HepG2 (cell line): ENCODE measurements at regions not wholly inside any gene's neighbourhood (a gene's known extent, or its start where the extent isn't known, plus 50 kb on each side); places are given as distances from the start of the nearest gene placed in this dataset.

Experiments
- EP300 ChIP-seq, 3 experiments: sonication (generic) in 1 of 3; formaldehyde crosslinking in 1 of 3; IDR thresholded peaks; 2 replicates each; pipeline versions ENCODE4 v1.5.1 to v1.6.1; 2011 to 2020; ENCODE audit warnings: low read depth in 2 of 3, low read length in 2 of 3, borderline replicate concordance in 1 of 3, improper control_type of control experiment in 1 of 3, mild to moderate bottlenecking in 1 of 3, missing genetic modification reagents in 1 of 3, moderate library complexity in 1 of 3
- FOXP4 ChIP-seq: sonication (generic); formaldehyde crosslinking; IDR thresholded peaks from 2 replicates; pipeline ENCODE4 v1.4.0; 2020; ENCODE audit warnings: missing genetic modification reagents
- NR2C2 ChIP-seq: sonication (generic); formaldehyde crosslinking; IDR thresholded peaks from 2 replicates; pipeline ENCODE4 v1.4.0; 2020; ENCODE audit warnings: missing genetic modification reagents, mild to moderate bottlenecking, moderate library complexity, borderline replicate concordance
- REST ChIP-seq, 2 experiments: IDR thresholded peaks; 2 replicates each; pipeline ENCODE4 v1.6.1; 2011 to 2012; ENCODE audit warnings: low read length in 2 of 2, borderline replicate concordance in 1 of 2, low read depth in 1 of 2, mild to moderate bottlenecking in 1 of 2, moderate library complexity in 1 of 2
- TCF7L2 ChIP-seq: IDR thresholded peaks from 2 replicates; pipeline ENCODE4 v1.6.1; 2011; ENCODE audit warnings: mild to moderate bottlenecking, low read depth, low read length, moderate library complexity
- ZBTB20 ChIP-seq: sonication (generic); formaldehyde crosslinking; IDR thresholded peaks from 2 replicates; pipeline ENCODE4 v1.8.1; 2023; ENCODE audit warnings: missing genetic modification reagents, low read depth, mild to moderate bottlenecking, borderline replicate concordance
- ZMAT3 ChIP-seq: sonication (generic); formaldehyde crosslinking; conservative IDR thresholded peaks from 2 replicates; pipeline ENCODE4 v1.7.0; 2021; ENCODE audit warnings: missing genetic modification reagents
- ZNF790 ChIP-seq: sonication (generic); formaldehyde crosslinking; IDR thresholded peaks from 2 replicates; pipeline ENCODE4 v1.8.0; 2022; ENCODE audit warnings: missing genetic modification reagents, mild to moderate bottlenecking, borderline replicate concordance

- no peak for TF ChIP-seq REST (IDR thresholded peaks at IDR 0.05; ENCODE audit: borderline replicate concordance in 1 of 2, low read depth in 1 of 2, low read length in 2 of 2)
- TF ChIP-seq NR2C2 = no peak
- no peak for TF ChIP-seq TCF7L2
- TF ChIP-seq EP300 (IDR thresholded peaks at IDR 0.05; ENCODE audit: low read depth in 2 of 2, low read length in 2 of 2) = no peak
- no peak for TF ChIP-seq EP300 (CRISPR knock-in tag; IDR thresholded peaks at IDR 0.05; ENCODE audit: borderline replicate concordance)
- no peak for TF ChIP-seq ZNF790 (CRISPR knock-in tag)
- TF ChIP-seq ZBTB20 (CRISPR knock-in tag) = no peak
- TF ChIP-seq ZMAT3 (CRISPR knock-in tag) = no peak
- no peak for TF ChIP-seq FOXP4
Measured at GRCh38 chr12:126201981-126202537, 1136.8 kb downstream of the AACS start (continued).
